HepG2 (cell line): ENCODE measurements at regions not wholly inside any gene's neighbourhood (a gene's known extent, or its start where the extent isn't known, plus 50 kb on each side); places are given as distances from the start of the nearest gene placed in this dataset.

Source experiments
- ATAC-seq: fragments of 200-7000 bp; cut with Tn5 transposase; 3 replicates; pipeline ENCODE4 v1.9.1; 2020; ENCODE audit warnings: mild to moderate bottlenecking, moderate library complexity
- BruUV-seq: library from RNA; stranded (reverse); fragments of 400-500 nt; replicated peaks from 2 replicates; lab custom pipeline; 2021; lab: Mats Ljungman, UMichigan
- CTCF ChIA-PET: fragments of 300-600 bp; formaldehyde crosslinking; extraction: SDS; loops from one replicate; lab custom pipeline; 2021; ENCODE audit warnings: low total read pairs, inconsistent platforms, low intra/inter-chr PET ratio; lab: Yijun Ruan, JAX
- POLR2A ChIA-PET: fragments of 350-600 bp; sonication (Branson Sonifier 250); formaldehyde crosslinking; loops from one replicate; lab custom pipeline; 2020; ENCODE audit warnings: antibody characterized with exemption, inconsistent platforms; lab: Yijun Ruan, JAX
- DNase-seq: peaks from one replicate; pipeline ENCODE4 v3.0.0-alpha.2; 2015; ENCODE audit warnings: low spot score
- FAIRE-seq: peaks from 3 replicates; lab custom pipeline; 2011; peaks lifted over from hg19 to GRCh38; lab: Jason Lieb, UNC
- H2AFZ ChIP-seq: one replicate; pipeline ENCODE4 v1.6.1; 2011; ENCODE audit warnings: low read length, inconsistent platforms
- H3K27ac ChIP-seq: fragments of 300-600 bp; 3 replicates; pipeline ENCODE4 v1.8.0; 2011; ENCODE audit warnings: mixed run types, mild to moderate bottlenecking, mixed read lengths, low read length, inconsistent platforms; ENCODE audit not compliant: insufficient read depth; ENCODE audit errors: extremely low read length
- H3K27me3 ChIP-seq, 2 experiments: fragments of 200-600 bp in 1 of 2; 2 replicates in 1 of 2; 3 replicates in 1 of 2; pipeline versions ENCODE4 v1.6.0 to v1.8.0; 2011; ENCODE audit warnings: low read length in 2 of 2, mild to moderate bottlenecking in 2 of 2, moderate library complexity in 2 of 2, inconsistent platforms in 1 of 2; ENCODE audit not compliant: insufficient read depth in 2 of 2, control insufficient read depth in 1 of 2
- H3K36me3 ChIP-seq, 2 experiments: fragments of 200-600 bp in 1 of 2; replicated peaks in 1 of 2; 2 replicates in 1 of 2; 3 replicates in 1 of 2; pipeline versions ENCODE4 v1.5.1 to v1.8.0; 2011; ENCODE audit warnings: low read length in 2 of 2, inconsistent platforms in 1 of 2; ENCODE audit not compliant: insufficient read depth in 2 of 2, control insufficient read depth in 1 of 2
- H3K4me1 ChIP-seq: 2 replicates; pipeline ENCODE4 v1.5.1; 2012; ENCODE audit warnings: low read length, inconsistent platforms; ENCODE audit not compliant: insufficient read depth
- H3K4me2 ChIP-seq: 2 replicates; pipeline ENCODE4 v1.6.0; 2011; ENCODE audit warnings: low read depth, low read length, inconsistent platforms
- H3K4me3 ChIP-seq, 3 experiments: fragments of 200-600 bp in 1 of 3; sonication (generic), shearing (Covaris generic) in 1 of 3; replicated peaks in 1 of 3; 2 replicates each; pipeline ENCODE4 v1.5.1; 2011 to 2016; ENCODE audit warnings: low read length in 3 of 3, inconsistent platforms in 2 of 3, low read depth in 2 of 3, mild to moderate bottlenecking in 2 of 3, control low read depth in 1 of 3, mixed read lengths in 1 of 3; ENCODE audit not compliant: insufficient read depth in 1 of 3
- H3K79me2 ChIP-seq: one replicate; pipeline ENCODE4 v1.6.1; 2011; ENCODE audit warnings: low read length, inconsistent platforms; ENCODE audit not compliant: insufficient read depth
- H3K9ac ChIP-seq: 2 replicates; pipeline ENCODE4 v1.6.0; 2011; ENCODE audit warnings: mild to moderate bottlenecking, low read depth, low read length, inconsistent platforms; ENCODE audit not compliant: insufficient read depth
- H3K9me3 ChIP-seq: 2 replicates; pipeline ENCODE4 v1.5.1; 2012; ENCODE audit warnings: mild to moderate bottlenecking, low read length
- H4K20me1 ChIP-seq: 2 replicates; pipeline ENCODE4 v1.6.0; 2011; ENCODE audit warnings: inconsistent platforms, mild to moderate bottlenecking, low read length, moderate library complexity; ENCODE audit not compliant: insufficient read depth
- ATF6 ChIP-seq: sonication (generic); formaldehyde crosslinking; conservative IDR thresholded peaks from 2 replicates; pipeline ENCODE4 v1.4.0; 2020; ENCODE audit warnings: missing genetic modification reagents
- GATA4 ChIP-seq: sonication (generic); IDR thresholded peaks from 2 replicates; pipeline ENCODE4 v1.6.1; 2016; ENCODE audit warnings: antibody characterized with exemption, low read depth, borderline replicate concordance
- NRL ChIP-seq: sonication (generic); formaldehyde crosslinking; IDR thresholded peaks from 2 replicates; pipeline ENCODE4 v1.5.0; 2020; ENCODE audit warnings: missing genetic modification reagents, mild to moderate bottlenecking, moderate library complexity, borderline replicate concordance
- PITX1 ChIP-seq: sonication (generic); formaldehyde crosslinking; IDR thresholded peaks from 2 replicates; pipeline ENCODE4 v1.5.1; 2020; ENCODE audit warnings: mild to moderate bottlenecking, missing genetic modification reagents
- POGK ChIP-seq: sonication (generic); formaldehyde crosslinking; conservative IDR thresholded peaks from 2 replicates; pipeline ENCODE4 v1.8.0; 2022; ENCODE audit warnings: mild to moderate bottlenecking, moderate library complexity, missing genetic modification reagents
- SNRNP70 ChIP-seq: fragments of 200-400 bp; formaldehyde crosslinking; IDR thresholded peaks from 2 replicates; pipeline ENCODE4 v1.6.1; 2017; ENCODE audit warnings: mild to moderate bottlenecking, low read depth, low read length, moderate library complexity
- TOE1 ChIP-seq: sonication (generic); formaldehyde crosslinking; IDR thresholded peaks from 2 replicates; pipeline ENCODE4 v1.4.0; 2020; ENCODE audit warnings: mild to moderate bottlenecking, missing genetic modification reagents
- ZNF205 ChIP-seq: IDR thresholded peaks from 2 replicates; pipeline ENCODE4 v1.6.1; 2018; ENCODE audit warnings: missing biosample characterization, missing genetic modification reagents
- ZNF432 ChIP-seq: sonication (generic); formaldehyde crosslinking; IDR thresholded peaks from 2 replicates; pipeline ENCODE4 v1.5.0; 2020; ENCODE audit warnings: missing genetic modification reagents, mild to moderate bottlenecking, borderline replicate concordance
- ZNF460 ChIP-seq: sonication (generic); formaldehyde crosslinking; IDR thresholded peaks from 2 replicates; pipeline ENCODE4 v1.5.1; 2020; ENCODE audit warnings: missing genetic modification reagents, mild to moderate bottlenecking, borderline replicate concordance
- ZNF501 ChIP-seq: sonication (generic); formaldehyde crosslinking; IDR thresholded peaks from 2 replicates; pipeline ENCODE4 v1.5.1; 2020; ENCODE audit warnings: mild to moderate bottlenecking, moderate library complexity, missing genetic modification reagents
- ZNF766 ChIP-seq: sonication (generic); formaldehyde crosslinking; IDR thresholded peaks from 2 replicates; pipeline ENCODE4 v1.5.0; 2020; ENCODE audit warnings: missing genetic modification reagents, borderline replicate concordance
- ZNF768 ChIP-seq: sonication (generic); formaldehyde crosslinking; IDR thresholded peaks from 2 replicates; pipeline ENCODE4 v1.4.0; 2020; ENCODE audit warnings: missing genetic modification reagents
- ZNF776 ChIP-seq: sonication (generic); formaldehyde crosslinking; IDR thresholded peaks from 2 replicates; pipeline ENCODE4 v1.4.0; 2020; ENCODE audit warnings: mild to moderate bottlenecking, missing genetic modification reagents
- ZNF780A ChIP-seq: sonication (generic); formaldehyde crosslinking; IDR thresholded peaks from 2 replicates; pipeline ENCODE4 v1.8.0; 2022; ENCODE audit warnings: mild to moderate bottlenecking, missing genetic modification reagents, moderate library complexity
- WGBS: methylation state at CpG from one replicate; pipeline ENCODE4 v1.1.6; 2017; ENCODE audit warnings: low lambda C conversion rate; 5-methylcytosine and 5-hydroxymethylcytosine counted together
- in situ Hi-C: cut with HindIII; loops from 2 replicates; pipeline ENCODE4 v1.10.0; 2017; ENCODE audit warnings: low pct_unique_long_range_greater_than_20kb; ENCODE audit not compliant: extremely low pct_ligation_motif_present
- intact Hi-C: fragments of 100-400 bp; cut with micrococcal nuclease; formaldehyde crosslinking; loops from one replicate; pipeline ENCODE4 v1.10.0; 2022; ENCODE audit not compliant: unreplicated experiment

GRCh38 chr18:61714421-61714820 lies 178.4 kb downstream of the RNF152 start (continued):
- no peak for TF ChIP-seq ATF6 (CRISPR knock-in tag)

- Histone ChIP-seq H2AFZ (no peak overlapping the region), H3K36me3 (no peaks in the 10 kb centered on the region), H3K9ac (no peak overlapping the region), H3K79me2 (no peaks in the 10 kb centered on the region), H4K20me1 (no peaks in the 10 kb centered on the region), H3K4me2 (no peak overlapping the region), H3K4me3 (no peak overlapping the region), H3K4me1 (no peaks in the 10 kb centered on the region), H3K27ac (no peak overlapping the region), H3K27me3 (no peaks in the 10 kb centered on the region), H3K9me3 (no peaks in the 10 kb centered on the region)
- no peak for DNase-seq
- POLR2A ChIA-PET: no interaction called here
- in situ Hi-C loops (no loop called here), intact Hi-C loops (no loop called here)
- ATAC-seq: no peak
- no peak for FAIRE-seq
- BruUV-seq: no TSS peak
- CTCF ChIA-PET: no interaction called here
- TF ChIP-seq SNRNP70 (no peak), ZNF768 (CRISPR knock-in tag) (no peak), NRL (CRISPR knock-in tag) (no peak)
These were observed 179.3 kb downstream of the RNF152 start for GRCh38 chr18:61713502-61713901.

- no peak for TF ChIP-seq ZNF432
- no peak for TF ChIP-seq ZNF501
- TF ChIP-seq ZNF776: no peak
- TF ChIP-seq GATA4: no peak
- no peak for TF ChIP-seq POGK (CRISPR knock-in tag)
- no peak for TF ChIP-seq PITX1 (CRISPR knock-in tag)
- TF ChIP-seq ZNF205 (CRISPR knock-in tag): no peak
- no peak for TF ChIP-seq ZNF780A
- no peak for TF ChIP-seq TOE1 (CRISPR knock-in tag)
- no peak for TF ChIP-seq ZNF460 (CRISPR knock-in tag)
- no peak for TF ChIP-seq ZNF766 (CRISPR knock-in tag)
- no peaks in the 10 kb centered on the region for H4K20me1 ChIP-seq
- no peak overlapping the region for H3K9ac ChIP-seq
- FAIRE-seq (no peak), ATAC-seq (no peak), DNase-seq (no peak)
- H3K79me2 ChIP-seq: no peaks in the 10 kb centered on the region
- no peaks in the 10 kb centered on the region for H3K27me3 ChIP-seq
- no peak overlapping the region for H2AFZ ChIP-seq
- no peak overlapping the region for H3K4me3 ChIP-seq
- WGBS: 0% methylated on average over 1 of the region's 1 CpG
- no TSS peak for BruUV-seq
- POLR2A ChIA-PET: no interaction called here
- CTCF ChIA-PET: no interaction called here
- no peaks in the 10 kb centered on the region for H3K36me3 ChIP-seq
- H3K4me1 ChIP-seq: no peaks in the 10 kb centered on the region
- in situ Hi-C loops: no loop called here
- intact Hi-C loops: no loop called here
- H3K27ac ChIP-seq: no peak overlapping the region
- no peaks in the 10 kb centered on the region for H3K9me3 ChIP-seq
- no peak overlapping the region for H3K4me2 ChIP-seq
These were observed 182.7 kb downstream of the RNF152 start for GRCh38 chr18:61710082-61710620.
